HepG2 (cell line): ENCODE measurements at regions not wholly inside any gene's neighbourhood (a gene's known extent, or its start where the extent isn't known, plus 50 kb on each side); places are given as distances from the start of the nearest gene placed in this dataset.

Experiments used
- ATAC-seq: fragments of 200-7000 bp; cut with Tn5 transposase; 3 replicates; pipeline ENCODE4 v1.9.1; 2020; ENCODE audit warnings: mild to moderate bottlenecking, moderate library complexity
- BruUV-seq: library from RNA; stranded (reverse); fragments of 400-500 nt; replicated peaks from 2 replicates; lab custom pipeline; 2021; lab: Mats Ljungman, UMichigan
- CTCF ChIA-PET: fragments of 300-600 bp; formaldehyde crosslinking; extraction: SDS; loops from one replicate; lab custom pipeline; 2021; ENCODE audit warnings: low total read pairs, inconsistent platforms, low intra/inter-chr PET ratio; lab: Yijun Ruan, JAX
- POLR2A ChIA-PET: fragments of 350-600 bp; sonication (Branson Sonifier 250); formaldehyde crosslinking; loops from one replicate; lab custom pipeline; 2020; ENCODE audit warnings: antibody characterized with exemption, inconsistent platforms; lab: Yijun Ruan, JAX
- DNase-seq: peaks from one replicate; pipeline ENCODE4 v3.0.0-alpha.2; 2015; ENCODE audit warnings: low spot score
- FAIRE-seq: peaks from 3 replicates; lab custom pipeline; 2011; peaks lifted over from hg19 to GRCh38; lab: Jason Lieb, UNC
- H2AFZ ChIP-seq: one replicate; pipeline ENCODE4 v1.6.1; 2011; ENCODE audit warnings: low read length, inconsistent platforms
- H3K27ac ChIP-seq: fragments of 300-600 bp; 3 replicates; pipeline ENCODE4 v1.8.0; 2011; ENCODE audit warnings: mixed run types, mild to moderate bottlenecking, mixed read lengths, low read length, inconsistent platforms; ENCODE audit not compliant: insufficient read depth; ENCODE audit errors: extremely low read length
- H3K27me3 ChIP-seq, 2 experiments: fragments of 200-600 bp in 1 of 2; 2 replicates in 1 of 2; 3 replicates in 1 of 2; pipeline versions ENCODE4 v1.6.0 to v1.8.0; 2011; ENCODE audit warnings: low read length in 2 of 2, mild to moderate bottlenecking in 2 of 2, moderate library complexity in 2 of 2, inconsistent platforms in 1 of 2; ENCODE audit not compliant: insufficient read depth in 2 of 2, control insufficient read depth in 1 of 2
- H3K36me3 ChIP-seq, 2 experiments: fragments of 200-600 bp in 1 of 2; replicated peaks in 1 of 2; 2 replicates in 1 of 2; 3 replicates in 1 of 2; pipeline versions ENCODE4 v1.5.1 to v1.8.0; 2011; ENCODE audit warnings: low read length in 2 of 2, inconsistent platforms in 1 of 2; ENCODE audit not compliant: insufficient read depth in 2 of 2, control insufficient read depth in 1 of 2
- H3K4me1 ChIP-seq: 2 replicates; pipeline ENCODE4 v1.5.1; 2012; ENCODE audit warnings: low read length, inconsistent platforms; ENCODE audit not compliant: insufficient read depth
- H3K4me2 ChIP-seq: 2 replicates; pipeline ENCODE4 v1.6.0; 2011; ENCODE audit warnings: low read depth, low read length, inconsistent platforms
- H3K4me3 ChIP-seq, 3 experiments: fragments of 200-600 bp in 1 of 3; sonication (generic), shearing (Covaris generic) in 1 of 3; replicated peaks in 1 of 3; 2 replicates each; pipeline ENCODE4 v1.5.1; 2011 to 2016; ENCODE audit warnings: low read length in 3 of 3, inconsistent platforms in 2 of 3, low read depth in 2 of 3, mild to moderate bottlenecking in 2 of 3, control low read depth in 1 of 3, mixed read lengths in 1 of 3; ENCODE audit not compliant: insufficient read depth in 1 of 3
- H3K79me2 ChIP-seq: one replicate; pipeline ENCODE4 v1.6.1; 2011; ENCODE audit warnings: low read length, inconsistent platforms; ENCODE audit not compliant: insufficient read depth
- H3K9ac ChIP-seq: 2 replicates; pipeline ENCODE4 v1.6.0; 2011; ENCODE audit warnings: mild to moderate bottlenecking, low read depth, low read length, inconsistent platforms; ENCODE audit not compliant: insufficient read depth
- H3K9me3 ChIP-seq: 2 replicates; pipeline ENCODE4 v1.5.1; 2012; ENCODE audit warnings: mild to moderate bottlenecking, low read length
- H4K20me1 ChIP-seq: 2 replicates; pipeline ENCODE4 v1.6.0; 2011; ENCODE audit warnings: inconsistent platforms, mild to moderate bottlenecking, low read length, moderate library complexity; ENCODE audit not compliant: insufficient read depth
- ARNTL ChIP-seq: sonication (generic); formaldehyde crosslinking; IDR thresholded peaks from 2 replicates; pipeline ENCODE4 v1.4.0; 2020; ENCODE audit warnings: mild to moderate bottlenecking, missing genetic modification reagents
- CAMTA2 ChIP-seq: sonication (generic); formaldehyde crosslinking; IDR thresholded peaks from 2 replicates; pipeline ENCODE4 v1.4.0; 2020; ENCODE audit warnings: mild to moderate bottlenecking, missing genetic modification reagents, borderline replicate concordance
- CREB1 ChIP-seq, 2 experiments: fragments of 450-650 bp in 1 of 2; IDR thresholded peaks; 2 replicates each; pipeline ENCODE4 v1.6.1; 2016 to 2017; ENCODE audit warnings: control low read depth in 1 of 2, mild to moderate bottlenecking in 1 of 2, missing compliant biosample characterization in 1 of 2, missing genetic modification characterization in 1 of 2
- FOXP1 ChIP-seq, 2 experiments: fragments of 450-650 bp in 1 of 2; IDR thresholded peaks; 2 replicates each; pipeline ENCODE4 v1.6.1; 2017 to 2018; ENCODE audit warnings: antibody characterized with exemption in 1 of 2
- GRHL1 ChIP-seq: sonication (generic); formaldehyde crosslinking; conservative IDR thresholded peaks from 2 replicates; pipeline ENCODE4 v1.8.0; 2022; ENCODE audit warnings: missing genetic modification reagents
- GTF2F1 ChIP-seq: fragments of 150-350 bp; IDR thresholded peaks from 2 replicates; pipeline ENCODE4 v1.6.1; 2014; ENCODE audit warnings: low read length
- HNRNPH1 ChIP-seq: fragments of 200-400 bp; formaldehyde crosslinking; optimal IDR thresholded peaks from 2 replicates; pipeline ENCODE3; 2017; ENCODE audit warnings: mild to moderate bottlenecking, low read depth, low read length
- MTA3 ChIP-seq: sonication (generic); formaldehyde crosslinking; IDR thresholded peaks from 2 replicates; pipeline ENCODE4 v1.4.0; 2020; ENCODE audit warnings: missing genetic modification reagents
- NR2C2 ChIP-seq: sonication (generic); formaldehyde crosslinking; IDR thresholded peaks from 2 replicates; pipeline ENCODE4 v1.4.0; 2020; ENCODE audit warnings: missing genetic modification reagents, mild to moderate bottlenecking, moderate library complexity, borderline replicate concordance
- SMC3 ChIP-seq: IDR thresholded peaks from 2 replicates; pipeline ENCODE4 v1.6.1; 2011; ENCODE audit warnings: low read length, improper control_type of control experiment
- SRY ChIP-seq: sonication (generic); formaldehyde crosslinking; IDR thresholded peaks from 2 replicates; pipeline ENCODE4 v1.8.0; 2022; ENCODE audit warnings: mild to moderate bottlenecking, missing genetic modification reagents
- STAG1 ChIP-seq: sonication (generic); formaldehyde crosslinking; IDR thresholded peaks from 2 replicates; pipeline ENCODE4 v1.4.0; 2020; ENCODE audit warnings: missing genetic modification reagents
- TMF1 ChIP-seq: sonication (generic); formaldehyde crosslinking; IDR thresholded peaks from 2 replicates; pipeline ENCODE4 v1.8.1; 2022; ENCODE audit warnings: low read depth, missing genetic modification reagents
- ZNF430 ChIP-seq: sonication (generic); formaldehyde crosslinking; IDR thresholded peaks from 2 replicates; pipeline ENCODE4 v1.9.0; 2021; ENCODE audit warnings: mild to moderate bottlenecking, missing genetic modification reagents
- ZNF703 ChIP-seq: sonication (generic); formaldehyde crosslinking; IDR thresholded peaks from 2 replicates; pipeline ENCODE4 v1.5.1; 2020; ENCODE audit warnings: missing genetic modification reagents, mild to moderate bottlenecking, moderate library complexity, borderline replicate concordance
- ZNF709 ChIP-seq: sonication (generic); formaldehyde crosslinking; IDR thresholded peaks from 2 replicates; pipeline ENCODE4 v1.5.0; 2020; ENCODE audit warnings: mild to moderate bottlenecking, missing genetic modification reagents
- WGBS: methylation state at CpG from one replicate; pipeline ENCODE4 v1.1.6; 2017; ENCODE audit warnings: low lambda C conversion rate; 5-methylcytosine and 5-hydroxymethylcytosine counted together
- in situ Hi-C: cut with HindIII; loops from 2 replicates; pipeline ENCODE4 v1.10.0; 2017; ENCODE audit warnings: low pct_unique_long_range_greater_than_20kb; ENCODE audit not compliant: extremely low pct_ligation_motif_present
- intact Hi-C: fragments of 100-400 bp; cut with micrococcal nuclease; formaldehyde crosslinking; loops from one replicate; pipeline ENCODE4 v1.10.0; 2022; ENCODE audit not compliant: unreplicated experiment

GRCh38 chr1:172894349-172895049 lies 156.2 kb downstream of the TNFSF18 start:
- POLR2A ChIA-PET: no interaction called here
- H3K4me1 ChIP-seq: no peaks in the 10 kb centered on the region
- no peak overlapping the region for H3K4me2 ChIP-seq
- H3K27me3 ChIP-seq: no peaks in the 10 kb centered on the region
- DNase-seq: no peak
- no peak for TF ChIP-seq GTF2F1
- no peak for TF ChIP-seq FOXP1 (IDR thresholded peaks at IDR 0.05)
- no peak for TF ChIP-seq FOXP1 (CRISPR knock-in tag; IDR thresholded peaks at IDR 0.05)
- TF ChIP-seq STAG1 (CRISPR knock-in tag): no peak
- TF ChIP-seq, all 625 proteins: peak for 0
- no peaks in the 10 kb centered on the region for H3K36me3 ChIP-seq
- no peaks in the 10 kb centered on the region for H3K79me2 ChIP-seq
- ATAC-seq (no peak), FAIRE-seq (no peak)
- intact Hi-C loops (no loop called here), in situ Hi-C loops (no loop called here)
- no peak overlapping the region for H2AFZ ChIP-seq
- no peaks in the 10 kb centered on the region; the same call in 1 of the 2 replicates for H4K20me1 ChIP-seq
- CTCF ChIA-PET: no interaction called here
- 56% methylated on average over 8 of the region's 8 CpGs for WGBS
- no peak overlapping the region for H3K4me3 ChIP-seq
- no TSS peak for BruUV-seq
- no peaks in the 10 kb centered on the region for H3K9me3 ChIP-seq
- H3K9ac ChIP-seq: no peak overlapping the region
- no peak overlapping the region for H3K27ac ChIP-seq

- FAIRE-seq (no peak), ATAC-seq (no peak), DNase-seq (no peak)
- Histone ChIP-seq H3K4me1 (no peaks in the 10 kb centered on the region), H3K27ac (no peak overlapping the region), H3K27me3 (no peaks in the 10 kb centered on the region), H3K79me2 (no peaks in the 10 kb centered on the region), H3K4me3 (no peak overlapping the region), H3K9ac (no peak overlapping the region), H3K4me2 (no peak overlapping the region), H4K20me1 (no peaks in the 10 kb centered on the region; the same call in 1 of the 2 replicates), H2AFZ (no peak overlapping the region), H3K9me3 (no peaks in the 10 kb centered on the region), H3K36me3 (no peaks in the 10 kb centered on the region)
- ChIA-PET POLR2A (no interaction called here), CTCF (no interaction called here)
- in situ Hi-C loops (no loop called here), intact Hi-C loops (no loop called here)
- no TSS peak for BruUV-seq
- no peak for TF ChIP-seq SRY (CRISPR knock-in tag)
- no peak for TF ChIP-seq ZNF430 (CRISPR knock-in tag)
- no peak for TF ChIP-seq CREB1 (IDR thresholded peaks at IDR 0.05)
- TF ChIP-seq CREB1 (CRISPR knock-in tag; IDR thresholded peaks at IDR 0.05): no peak
- no peak for TF ChIP-seq TMF1 (CRISPR knock-in tag)
- TF ChIP-seq ZNF709 (CRISPR knock-in tag): no peak
- no peak for TF ChIP-seq CAMTA2
- no peak for TF ChIP-seq NR2C2 (CRISPR knock-in tag)
- no peak for TF ChIP-seq ARNTL (CRISPR knock-in tag)
- no peak for TF ChIP-seq GRHL1 (CRISPR knock-in tag)
- no peak for TF ChIP-seq MTA3 (CRISPR knock-in tag)
- TF ChIP-seq HNRNPH1: no peak
- no peak for TF ChIP-seq ZNF703
- TF ChIP-seq SMC3: no peak
- WGBS: 30% methylated on average over 5 of the region's 5 CpGs
These were observed 155.7 kb downstream of the TNFSF18 start for GRCh38 chr1:172895050-172895460.
